ENCODE measurements at regions not wholly inside any gene's neighbourhood (a gene's known extent, or its start where the extent isn't known, plus 50 kb on each side); places are given as distances from the start of the nearest gene placed in this dataset.

- Histone ChIP-seq H3K4me2 (ENCODE audit: low read length) (no peak overlapping the region), H3K27me3 (ENCODE audit: low read depth, low read length) (peaks cover 4% of the 10 kb centered on the region; the same call in 1 of the 2 replicates), H2AFZ (ENCODE audit: low read depth, low read length) (no peak overlapping the region), H3K9ac (ENCODE audit: low read length) (no peak overlapping the region), H3K4me1 (ENCODE audit: low read length) (peaks cover 6% of the 10 kb centered on the region; the same call in 1 of the 2 replicates), H3K36me3 (replicated peaks; ENCODE audit: low read depth, low read length) (no peaks in the 10 kb centered on the region), H3K9me3 (ENCODE audit: insufficient read depth, low read length) (no peaks in the 10 kb centered on the region), H3K27ac (ENCODE audit: low read length) (no peak overlapping the region), H3K4me3 (ENCODE audit: low read length) (no peak overlapping the region), H4K20me1 (ENCODE audit: insufficient read depth, low read length) (no peaks in the 10 kb centered on the region), H3K79me2 (ENCODE audit: low read length) (no peaks in the 10 kb centered on the region)
- TF ChIP-seq EZH2phosphoT487 (IDR thresholded peaks at IDR 0.05; ENCODE audit: low read depth): no peak
- TF ChIP-seq CTCF (IDR thresholded peaks at IDR 0.05; ENCODE audit: low read depth, low read length): no peak
Observed at GRCh38 chr1:239739375-239739774, 352.3 kb upstream of the FMN2 start.

- Histone ChIP-seq H3K79me2 (ENCODE audit: low read length) (no peaks in the 10 kb centered on the region), H3K4me2 (ENCODE audit: low read length) (no peak overlapping the region), H3K4me1 (ENCODE audit: low read length) (peaks cover 6% of the 10 kb centered on the region; the same call in 1 of the 2 replicates), H3K36me3 (replicated peaks; ENCODE audit: low read depth, low read length) (no peaks in the 10 kb centered on the region), H3K27ac (ENCODE audit: low read length) (no peak overlapping the region), H3K27me3 (ENCODE audit: low read depth, low read length) (peaks cover 4% of the 10 kb centered on the region; the same call in 1 of the 2 replicates), H3K9ac (ENCODE audit: low read length) (no peak overlapping the region), H4K20me1 (ENCODE audit: insufficient read depth, low read length) (no peaks in the 10 kb centered on the region), H3K4me3 (ENCODE audit: low read length) (no peak overlapping the region), H3K9me3 (ENCODE audit: insufficient read depth, low read length) (no peaks in the 10 kb centered on the region), H2AFZ (ENCODE audit: low read depth, low read length) (no peak overlapping the region)
- TF ChIP-seq CTCF (IDR thresholded peaks at IDR 0.05; ENCODE audit: low read depth, low read length) (no peak), EZH2phosphoT487 (IDR thresholded peaks at IDR 0.05; ENCODE audit: low read depth) (no peak)
Observed at GRCh38 chr1:239739919-239740318, 351.8 kb upstream of the FMN2 start.

GRCh38 chr1:239742416-239743109 lies 349.1 kb upstream of the FMN2 start:
- Histone ChIP-seq H3K4me1 (ENCODE audit: low read length) (peaks cover 6% of the 10 kb centered on the region; the same call in 1 of the 2 replicates), H3K4me3 (ENCODE audit: low read length) (no peak overlapping the region), H3K79me2 (ENCODE audit: low read length) (no peaks in the 10 kb centered on the region), H3K9me3 (ENCODE audit: insufficient read depth, low read length) (no peaks in the 10 kb centered on the region), H3K27me3 (ENCODE audit: low read depth, low read length) (no peaks in the 10 kb centered on the region), H2AFZ (ENCODE audit: low read depth, low read length) (no peak overlapping the region), H3K27ac (ENCODE audit: low read length) (no peak overlapping the region), H3K36me3 (replicated peaks; ENCODE audit: low read depth, low read length) (no peaks in the 10 kb centered on the region), H3K4me2 (ENCODE audit: low read length) (no peak overlapping the region), H3K9ac (ENCODE audit: low read length) (no peak overlapping the region), H4K20me1 (ENCODE audit: insufficient read depth, low read length) (no peaks in the 10 kb centered on the region)
- TF ChIP-seq EZH2phosphoT487 (IDR thresholded peaks at IDR 0.05; ENCODE audit: low read depth) (no peak), CTCF (IDR thresholded peaks at IDR 0.05; ENCODE audit: low read depth, low read length) (no peak)

GRCh38 chr1:239744851-239745250 lies 346.8 kb upstream of the FMN2 start:
- no peaks in the 10 kb centered on the region for H3K79me2 ChIP-seq (ENCODE audit: low read length)
- TF ChIP-seq EZH2phosphoT487 (IDR thresholded peaks at IDR 0.05; ENCODE audit: low read depth) (no peak), CTCF (IDR thresholded peaks at IDR 0.05; ENCODE audit: low read depth, low read length) (no peak)
- no peak overlapping the region for H2AFZ ChIP-seq (ENCODE audit: low read depth, low read length)
- no peak overlapping the region for H3K4me2 ChIP-seq (ENCODE audit: low read length)
- H3K36me3 ChIP-seq (replicated peaks; ENCODE audit: low read depth, low read length): no peaks in the 10 kb centered on the region
- H3K9ac ChIP-seq (ENCODE audit: low read length): no peak overlapping the region
- H3K9me3 ChIP-seq (ENCODE audit: insufficient read depth, low read length): no peaks in the 10 kb centered on the region
- H3K27ac ChIP-seq (ENCODE audit: low read length): no peak overlapping the region
- H3K4me1 ChIP-seq (ENCODE audit: low read length): peaks cover 6% of the 10 kb centered on the region; the same call in 1 of the 2 replicates
- no peak overlapping the region for H3K4me3 ChIP-seq (ENCODE audit: low read length)
- H3K27me3 ChIP-seq (ENCODE audit: low read depth, low read length): no peaks in the 10 kb centered on the region
- no peaks in the 10 kb centered on the region for H4K20me1 ChIP-seq (ENCODE audit: insufficient read depth, low read length)
